ENCODE measurements at regions not wholly inside any gene's neighbourhood (a gene's known extent, or its start where the extent isn't known, plus 50 kb on each side); places are given as distances from the start of the nearest gene placed in this dataset.

DNA sequence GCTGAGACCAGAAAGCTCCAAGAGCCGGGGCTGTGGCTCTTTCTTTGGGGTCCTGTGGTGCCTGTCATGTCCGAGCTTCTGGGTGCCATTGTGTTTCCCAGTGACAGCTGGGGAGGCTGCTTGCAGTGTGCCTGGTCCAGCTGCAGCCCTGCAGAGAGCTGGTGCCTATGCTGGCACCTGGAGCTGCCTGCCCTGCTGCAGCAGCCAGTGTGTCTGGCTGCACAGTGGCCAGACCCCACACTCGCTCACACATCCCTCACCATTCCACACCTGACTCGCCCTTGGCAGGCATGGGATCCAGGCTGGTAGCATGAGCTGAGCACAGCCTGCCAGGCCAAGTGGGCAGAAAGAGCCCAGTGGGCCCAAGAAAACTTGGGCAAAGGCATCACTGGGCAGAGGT lies 635.1 kb upstream of the SEMA3D start:
- 76 to 92% methylated on average over 4 of the region's 4 CpGs for WGBS, 2 donors

DNA sequence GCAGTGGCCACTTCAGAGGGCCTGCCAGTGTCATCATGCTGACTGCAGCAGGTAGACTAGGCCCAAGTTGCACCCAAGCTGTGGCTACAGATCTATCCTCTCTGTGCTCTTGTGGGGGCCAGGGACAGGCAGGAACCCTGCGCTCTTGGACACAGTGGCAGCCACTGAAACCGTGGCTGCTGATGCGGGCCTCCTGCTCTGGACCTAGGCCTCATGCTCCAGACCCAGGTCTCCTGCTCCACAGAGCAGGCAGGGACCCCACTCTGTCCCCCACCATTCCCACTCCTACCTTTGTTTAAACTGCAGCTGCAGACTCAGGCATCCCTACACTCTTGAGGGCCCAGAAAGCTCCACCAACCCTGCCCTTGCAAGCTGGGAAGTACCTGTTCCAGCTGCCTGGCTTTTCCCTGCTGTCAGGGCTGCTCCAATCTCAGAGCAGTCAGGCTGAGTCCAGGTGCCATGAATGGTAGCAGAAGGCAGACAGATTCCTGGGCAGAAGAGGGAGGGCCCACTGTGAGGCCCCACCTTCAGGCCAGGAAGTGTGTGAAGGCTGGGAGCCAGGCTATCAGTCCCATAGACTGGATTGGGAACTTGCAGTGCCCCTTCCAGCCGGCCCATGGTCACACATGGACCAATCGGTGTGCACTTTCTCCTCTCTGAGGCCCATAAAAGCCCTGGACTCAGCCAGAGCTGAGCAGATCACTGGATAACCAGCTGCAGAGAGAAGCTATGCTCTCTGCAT lies 634.0 kb upstream of the SEMA3D start:
- H3K9me3 ChIP-seq = peaks cover 0 to 6% (median 0%) of the 10 kb centered on the region in 11 donors
- TF ChIP-seq, protein P1, sequence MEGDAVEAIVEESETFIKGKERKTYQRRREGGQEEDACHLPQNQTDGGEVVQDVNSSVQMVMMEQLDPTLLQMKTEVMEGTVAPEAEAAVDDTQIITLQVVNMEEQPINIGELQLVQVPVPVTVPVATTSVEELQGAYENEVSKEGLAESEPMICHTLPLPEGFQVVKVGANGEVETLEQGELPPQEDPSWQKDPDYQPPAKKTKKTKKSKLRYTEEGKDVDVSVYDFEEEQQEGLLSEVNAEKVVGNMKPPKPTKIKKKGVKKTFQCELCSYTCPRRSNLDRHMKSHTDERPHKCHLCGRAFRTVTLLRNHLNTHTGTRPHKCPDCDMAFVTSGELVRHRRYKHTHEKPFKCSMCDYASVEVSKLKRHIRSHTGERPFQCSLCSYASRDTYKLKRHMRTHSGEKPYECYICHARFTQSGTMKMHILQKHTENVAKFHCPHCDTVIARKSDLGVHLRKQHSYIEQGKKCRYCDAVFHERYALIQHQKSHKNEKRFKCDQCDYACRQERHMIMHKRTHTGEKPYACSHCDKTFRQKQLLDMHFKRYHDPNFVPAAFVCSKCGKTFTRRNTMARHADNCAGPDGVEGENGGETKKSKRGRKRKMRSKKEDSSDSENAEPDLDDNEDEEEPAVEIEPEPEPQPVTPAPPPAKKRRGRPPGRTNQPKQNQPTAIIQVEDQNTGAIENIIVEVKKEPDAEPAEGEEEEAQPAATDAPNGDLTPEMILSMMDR (IDR thresholded peaks at IDR 0.05) = no peak
- H3K27ac ChIP-seq = no peak overlapping the region
- intact Hi-C loops (cut with DNase I) = no loop called here
- no peaks in the 10 kb centered on the region for H3K27me3 ChIP-seq
- H3K4me3 ChIP-seq = no peak overlapping the region
- DNase-seq = no peak
- ATAC-seq = no peak
- 85 to 94% methylated on average over 5 of the region's 5 CpGs for WGBS, 2 donors
- no peaks in the 10 kb centered on the region for H3K4me1 ChIP-seq
- no peaks in the 10 kb centered on the region for H3K36me3 ChIP-seq

More for the DNA sequence above, 635.1 kb upstream of the SEMA3D start:
- Histone ChIP-seq H3K27ac (no peak overlapping the region), H3K4me3 (no peak overlapping the region), H3K9me3 (peaks cover 0 to 6% (median 0%) of the 10 kb centered on the region in 11 donors), H3K27me3 (no peaks in the 10 kb centered on the region), H3K36me3 (no peaks in the 10 kb centered on the region), H3K4me1 (no peaks in the 10 kb centered on the region)
- no peak for DNase-seq
- TF ChIP-seq, protein P1 (IDR thresholded peaks at IDR 0.05) = no peak
- intact Hi-C loops (cut with DNase I) = no loop called here
- no peak for ATAC-seq

DNA sequence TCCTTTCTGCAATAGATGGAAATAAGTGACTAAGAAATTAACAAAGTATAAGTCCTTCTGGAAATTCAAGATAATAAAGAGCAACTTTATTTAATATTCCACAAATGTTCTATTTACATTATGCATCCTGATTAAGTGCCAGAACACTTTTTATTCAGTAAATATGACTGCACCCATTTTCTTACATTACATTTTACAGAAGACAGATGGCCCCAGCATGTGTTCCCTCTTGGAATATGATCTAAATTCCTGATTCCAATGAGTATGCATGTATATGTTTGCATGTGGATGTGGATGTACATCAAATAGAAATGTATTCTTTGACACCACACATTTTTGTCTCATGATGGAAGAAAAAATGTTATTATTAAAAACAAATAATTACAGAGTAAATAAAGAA lies 628.7 kb upstream of the SEMA3D start:
- no peak for DNase-seq
- Histone ChIP-seq H3K9me3 (no peaks in the 10 kb centered on the region), H3K4me1 (no peaks in the 10 kb centered on the region), H3K4me3 (no peak overlapping the region), H3K27ac (no peak overlapping the region), H3K36me3 (no peaks in the 10 kb centered on the region), H3K27me3 (no peaks in the 10 kb centered on the region)
- ATAC-seq = no peak
- intact Hi-C loops (cut with DNase I) = no loop called here
- TF ChIP-seq, protein P1 (IDR thresholded peaks at IDR 0.05) = no peak

DNA sequence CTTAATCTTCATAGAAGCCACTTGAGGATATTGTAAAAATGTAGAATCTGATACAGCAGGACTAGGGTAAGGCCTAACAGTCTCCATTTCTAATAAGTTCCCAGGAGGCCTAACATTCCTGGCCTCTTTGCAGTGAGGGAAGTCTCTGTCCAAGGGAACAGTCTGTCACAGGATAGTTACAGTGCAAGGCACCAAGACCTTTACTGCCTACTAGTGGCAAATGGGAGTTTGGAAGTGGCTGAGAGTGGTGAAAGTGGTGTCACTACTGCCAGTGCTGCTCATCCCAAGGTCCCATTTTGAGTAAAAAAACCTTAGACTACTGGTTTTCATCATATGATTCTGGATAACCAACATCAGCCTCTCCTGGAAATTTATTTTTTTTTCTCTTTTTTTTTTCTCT lies 619.5 kb upstream of the SEMA3D start:
- no peak overlapping the region for H3K4me3 ChIP-seq
- no peak overlapping the region for H3K27ac ChIP-seq
- no peaks in the 10 kb centered on the region for H3K4me1 ChIP-seq
- ATAC-seq = no peak
- no peaks in the 10 kb centered on the region for H3K36me3 ChIP-seq
- TF ChIP-seq, protein P1 (IDR thresholded peaks at IDR 0.05) = no peak
- H3K27me3 ChIP-seq = no peaks in the 10 kb centered on the region
- no peak for DNase-seq
- no peaks in the 10 kb centered on the region for H3K9me3 ChIP-seq
- intact Hi-C loops (cut with DNase I) = no loop called here
